ENCODE measurements at regions not wholly inside any gene's neighbourhood (a gene's known extent, or its start where the extent isn't known, plus 50 kb on each side); places are given as distances from the start of the nearest gene placed in this dataset.
"Not testable (repeated sequence)": the region's sequence is repeated elsewhere in the genome, so short reads cannot be mapped to it uniquely, and the experiment has no call there.

GRCh38 chr1:55430720-55431119, 215.6 kb upstream of the USP24 start:
- TF ChIP-seq, protein P1, sequence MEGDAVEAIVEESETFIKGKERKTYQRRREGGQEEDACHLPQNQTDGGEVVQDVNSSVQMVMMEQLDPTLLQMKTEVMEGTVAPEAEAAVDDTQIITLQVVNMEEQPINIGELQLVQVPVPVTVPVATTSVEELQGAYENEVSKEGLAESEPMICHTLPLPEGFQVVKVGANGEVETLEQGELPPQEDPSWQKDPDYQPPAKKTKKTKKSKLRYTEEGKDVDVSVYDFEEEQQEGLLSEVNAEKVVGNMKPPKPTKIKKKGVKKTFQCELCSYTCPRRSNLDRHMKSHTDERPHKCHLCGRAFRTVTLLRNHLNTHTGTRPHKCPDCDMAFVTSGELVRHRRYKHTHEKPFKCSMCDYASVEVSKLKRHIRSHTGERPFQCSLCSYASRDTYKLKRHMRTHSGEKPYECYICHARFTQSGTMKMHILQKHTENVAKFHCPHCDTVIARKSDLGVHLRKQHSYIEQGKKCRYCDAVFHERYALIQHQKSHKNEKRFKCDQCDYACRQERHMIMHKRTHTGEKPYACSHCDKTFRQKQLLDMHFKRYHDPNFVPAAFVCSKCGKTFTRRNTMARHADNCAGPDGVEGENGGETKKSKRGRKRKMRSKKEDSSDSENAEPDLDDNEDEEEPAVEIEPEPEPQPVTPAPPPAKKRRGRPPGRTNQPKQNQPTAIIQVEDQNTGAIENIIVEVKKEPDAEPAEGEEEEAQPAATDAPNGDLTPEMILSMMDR (IDR thresholded peaks at IDR 0.05), result not testable (repeated sequence)
- TF ChIP-seq POLR2A (IDR thresholded peaks at IDR 0.05), result not testable (repeated sequence)
